HEK293T (cell line): ENCODE measurements at regions not wholly inside any gene's neighbourhood (a gene's known extent, or its start where the extent isn't known, plus 50 kb on each side); places are given as distances from the start of the nearest gene placed in this dataset.

ENCODE experiments used
- ARNT ChIP-seq: fragments of 450-650 bp; IDR thresholded peaks from 2 replicates; pipeline ENCODE4 v1.6.1; 2017; ENCODE audit warnings: mild to moderate bottlenecking
- BHLHE40 ChIP-seq: fragments of 450-650 bp; IDR thresholded peaks from 2 replicates; pipeline ENCODE4 v1.6.1; 2016; ENCODE audit warnings: mild to moderate bottlenecking, moderate library complexity, borderline replicate concordance
- ELF4 ChIP-seq: fragments of 450-650 bp; IDR thresholded peaks from 2 replicates; pipeline ENCODE4 v1.6.1; 2017; ENCODE audit warnings: antibody characterized with exemption
- FOXA1 ChIP-seq: fragments of 450-650 bp; IDR thresholded peaks from 2 replicates; pipeline ENCODE4 v1.6.1; 2016; ENCODE audit warnings: mild to moderate bottlenecking
- FOXK2 ChIP-seq: fragments of 450-650 bp; IDR thresholded peaks from 2 replicates; pipeline ENCODE4 v1.6.1; 2016; ENCODE audit warnings: mild to moderate bottlenecking
- FOXM1 ChIP-seq: fragments of 450-650 bp; IDR thresholded peaks from 2 replicates; pipeline ENCODE4 v1.6.1; 2017; ENCODE audit warnings: mild to moderate bottlenecking, borderline replicate concordance
- HDGF ChIP-seq: fragments of 450-650 bp; IDR thresholded peaks from 2 replicates; pipeline ENCODE4 v1.6.1; 2017; ENCODE audit warnings: antibody characterized with exemption, borderline replicate concordance
- L3MBTL2 ChIP-seq: fragments of 450-650 bp; conservative IDR thresholded peaks from 2 replicates; pipeline ENCODE4 v1.6.1; 2016; ENCODE audit warnings: mild to moderate bottlenecking
- LEF1 ChIP-seq: fragments of 450-650 bp; IDR thresholded peaks from 2 replicates; pipeline ENCODE4 v1.6.1; 2017; ENCODE audit warnings: mild to moderate bottlenecking, borderline replicate concordance
- NFRKB ChIP-seq: fragments of 450-650 bp; IDR thresholded peaks from 2 replicates; pipeline ENCODE4 v1.6.1; 2016; ENCODE audit warnings: mild to moderate bottlenecking, moderate library complexity
- SP1 ChIP-seq: fragments of 450-650 bp; IDR thresholded peaks from 2 replicates; pipeline ENCODE4 v1.6.1; 2017
- SUZ12 ChIP-seq: fragments of 450-650 bp; IDR thresholded peaks from 2 replicates; pipeline ENCODE4 v1.6.1; 2016; ENCODE audit warnings: mild to moderate bottlenecking
- ZNF384 ChIP-seq: fragments of 450-650 bp; IDR thresholded peaks from 2 replicates; pipeline ENCODE4 v1.6.1; 2016
- TF ChIP-seq, protein P1 (sequence below): fragments of 450-650 bp; IDR thresholded peaks from 2 replicates; pipeline ENCODE4 v1.6.1; 2016

DNA sequence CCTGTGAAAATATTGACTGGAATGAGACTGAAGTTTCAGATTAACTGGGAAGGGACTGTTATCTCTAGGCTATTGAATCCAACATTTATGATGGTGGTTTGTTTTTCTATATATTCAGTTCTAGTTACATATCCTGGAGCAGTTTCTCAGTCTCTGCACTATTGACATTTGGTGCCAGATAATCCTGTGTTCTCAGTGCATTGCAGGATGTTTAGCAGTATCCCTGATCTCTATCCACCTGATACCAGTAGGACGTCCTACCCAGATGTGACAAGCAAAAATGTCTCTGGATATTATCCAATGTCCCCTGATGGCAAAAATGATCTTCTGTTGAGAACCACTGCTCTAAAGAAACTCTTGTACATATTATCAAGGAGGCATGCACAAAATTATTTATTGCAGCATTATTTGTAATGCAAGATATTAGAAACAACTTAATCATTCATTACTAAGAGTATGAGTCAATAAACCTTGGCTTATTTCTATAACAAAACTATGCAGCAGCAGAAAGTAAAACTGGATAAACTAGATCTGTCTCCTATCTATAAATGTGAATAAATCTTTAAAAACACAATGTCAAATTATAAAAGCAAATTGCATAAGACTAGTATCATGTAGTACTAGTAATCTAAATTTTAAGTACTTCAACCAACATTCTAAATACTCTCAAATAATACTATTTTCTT lies 369.3 kb upstream of the RND3 start:
- no peak for TF ChIP-seq ZNF384
- no peak for TF ChIP-seq FOXA1
- no peak for TF ChIP-seq BHLHE40
- TF ChIP-seq L3MBTL2: no peak
- no peak for TF ChIP-seq SP1
- TF ChIP-seq FOXM1: no peak
- TF ChIP-seq FOXK2: no peak
- no peak for TF ChIP-seq ELF4
- TF ChIP-seq LEF1: no peak
- TF ChIP-seq, protein P1, sequence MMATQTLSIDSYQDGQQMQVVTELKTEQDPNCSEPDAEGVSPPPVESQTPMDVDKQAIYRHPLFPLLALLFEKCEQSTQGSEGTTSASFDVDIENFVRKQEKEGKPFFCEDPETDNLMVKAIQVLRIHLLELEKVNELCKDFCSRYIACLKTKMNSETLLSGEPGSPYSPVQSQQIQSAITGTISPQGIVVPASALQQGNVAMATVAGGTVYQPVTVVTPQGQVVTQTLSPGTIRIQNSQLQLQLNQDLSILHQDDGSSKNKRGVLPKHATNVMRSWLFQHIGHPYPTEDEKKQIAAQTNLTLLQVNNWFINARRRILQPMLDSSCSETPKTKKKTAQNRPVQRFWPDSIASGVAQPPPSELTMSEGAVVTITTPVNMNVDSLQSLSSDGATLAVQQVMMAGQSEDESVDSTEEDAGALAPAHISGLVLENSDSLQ: no peak
- no peak for TF ChIP-seq NFRKB
- no peak for TF ChIP-seq ARNT
- TF ChIP-seq HDGF: no peak
- TF ChIP-seq SUZ12: no peak
